22Rv1 (cell line): ENCODE measurements at regions not wholly inside any gene's neighbourhood (a gene's known extent, or its start where the extent isn't known, plus 50 kb on each side); places are given as distances from the start of the nearest gene placed in this dataset.

Source experiments
- CTCF ChIP-seq: fragments of 450-650 bp; IDR thresholded peaks from 2 replicates; pipeline ENCODE4 v1.5.1; 2017; ENCODE audit warnings: mild to moderate bottlenecking
- ZFX ChIP-seq: fragments of 450-650 bp; IDR thresholded peaks from 2 replicates; pipeline ENCODE4 v1.6.1; 2017; ENCODE audit warnings: antibody characterized with exemption, borderline replicate concordance

- no peak for TF ChIP-seq CTCF
- no peak for TF ChIP-seq ZFX
Measured at GRCh38 chr11:38710262-38710661, 2112.2 kb upstream of the RAG2 start.
